NCI-H2081 (cell line): ENCODE measurements at regions not wholly inside any gene's neighbourhood (a gene's known extent, or its start where the extent isn't known, plus 50 kb on each side); places are given as distances from the start of the nearest gene placed in this dataset.
"Not testable (repeated sequence)": the region's sequence is repeated elsewhere in the genome, so short reads cannot be mapped to it uniquely, and the experiment has no call there.

ENCODE experiments used
- DNase-seq, 2 experiments: peaks; one replicate each; lab custom pipeline; 2025; lab: John Stamatoyannopoulos, UW

DNA sequence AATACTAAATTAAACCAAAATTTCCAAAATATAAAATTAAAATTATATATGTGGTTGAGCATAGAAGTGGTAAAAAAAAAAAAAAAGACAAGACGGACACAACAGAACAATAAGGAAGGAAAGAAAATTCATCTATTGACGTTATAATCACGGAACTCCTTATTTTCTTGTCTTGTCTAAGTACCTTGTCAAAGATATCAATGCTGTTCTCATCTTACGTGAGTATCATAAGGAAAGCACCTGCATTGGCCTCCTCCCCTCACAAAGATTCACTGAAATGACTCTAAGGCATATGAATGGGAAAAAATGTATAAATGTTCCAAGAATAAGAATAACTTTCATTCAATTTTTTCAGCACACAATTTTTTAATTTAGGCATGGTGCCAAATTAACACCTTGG, 135.4 kb downstream of the PPP1R3A start:
- no peak for DNase-seq

DNA sequence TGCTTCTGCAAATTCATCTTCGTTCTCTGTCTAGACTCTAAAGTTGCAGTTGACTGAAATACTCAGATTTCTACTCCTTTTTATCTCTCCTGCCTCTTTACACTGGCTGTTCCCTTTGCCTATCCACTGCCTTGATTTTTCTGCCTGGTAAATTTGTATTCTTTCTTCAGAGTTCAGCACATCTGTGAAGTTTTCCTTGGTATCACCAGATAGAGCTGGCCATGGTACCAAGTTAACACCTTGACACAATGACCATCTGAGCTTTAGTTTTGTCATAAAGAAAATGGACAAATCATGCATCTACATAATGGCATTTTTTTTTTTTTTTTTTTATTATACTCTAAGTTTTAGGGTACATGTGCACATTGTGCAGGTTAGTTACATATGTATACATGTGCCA, 143.0 kb downstream of the PPP1R3A start:
- DNase-seq, result no peak

- DNase-seq, result no peak
These were observed 143.4 kb downstream of the PPP1R3A start for GRCh38 chr7:113775401-113775800.

- DNase-seq, result peak; percentile 71 to 80
These were observed 144.5 kb downstream of the PPP1R3A start for GRCh38 chr7:113774182-113774807.

DNA sequence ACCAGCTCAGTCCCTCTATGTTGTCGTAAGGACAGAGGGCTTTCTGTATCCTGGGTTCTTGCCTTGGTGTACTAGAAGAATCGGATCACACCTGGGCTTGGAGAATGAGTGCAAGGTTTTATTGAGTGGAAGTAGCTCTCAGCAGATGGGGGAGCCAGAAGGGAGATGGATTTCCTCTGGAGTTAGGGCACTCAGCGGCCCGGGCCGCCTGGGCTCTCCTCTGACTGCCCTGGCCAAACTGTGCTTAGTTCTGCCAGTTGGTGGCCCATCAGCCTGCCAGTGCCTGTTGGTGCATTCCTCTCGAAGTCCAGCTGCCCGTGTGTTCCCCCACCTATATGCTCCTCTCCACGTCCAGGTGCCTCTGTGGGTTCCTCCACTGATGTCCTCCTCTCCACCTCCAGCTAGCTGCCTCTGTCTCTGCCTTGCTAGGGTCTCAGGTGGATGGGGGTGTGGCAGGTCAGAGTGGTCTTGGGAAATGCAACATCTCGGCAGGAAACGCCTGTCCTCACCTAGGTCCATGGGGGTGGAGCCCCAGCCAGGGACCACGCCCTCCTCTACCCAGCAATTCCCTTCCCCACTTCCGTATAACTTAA, 148.6 kb downstream of the PPP1R3A start:
- DNase-seq, result no peak

DNA sequence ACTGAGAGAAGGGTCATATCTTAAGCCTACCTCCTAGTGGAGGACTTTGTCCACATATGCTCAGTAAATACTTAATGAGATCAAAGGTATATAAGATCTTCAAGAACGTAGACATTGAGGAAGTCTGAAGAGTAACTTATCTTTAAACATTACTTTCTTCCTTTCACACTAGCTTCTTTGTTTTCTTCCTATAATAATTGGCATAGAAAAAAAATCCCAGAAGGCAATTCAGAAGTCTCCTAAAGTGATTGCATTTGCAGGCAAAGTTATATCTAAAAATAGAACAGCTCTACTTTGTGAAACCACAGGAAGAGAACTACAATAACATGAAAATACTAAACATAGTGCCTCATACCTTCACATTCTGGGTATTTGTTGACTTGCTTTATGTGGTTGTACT, 150.4 kb downstream of the PPP1R3A start:
- no peak for DNase-seq

- no peak for DNase-seq
These were observed 154.3 kb downstream of the PPP1R3A start for GRCh38 chr7:113764401-113765035.

DNA sequence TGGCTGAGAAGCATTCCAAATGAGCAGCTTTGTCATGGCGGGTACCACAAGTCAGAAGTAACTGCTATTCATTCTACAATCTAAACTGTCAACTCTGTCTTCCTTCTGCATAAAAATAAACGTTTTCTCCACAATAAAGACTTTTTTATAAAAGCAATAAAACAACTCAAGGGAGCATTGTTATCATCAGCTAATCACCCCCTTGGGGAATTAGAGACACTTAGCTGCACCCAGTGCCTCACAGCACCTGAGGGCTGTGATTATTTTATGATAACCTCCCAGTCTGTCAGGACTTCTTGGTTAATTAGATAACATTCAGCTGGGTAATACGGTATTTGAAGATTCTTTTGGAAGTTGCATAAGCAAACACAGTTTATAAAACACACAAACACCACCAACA, 155.6 kb downstream of the PPP1R3A start:
- DNase-seq, result no peak

- DNase-seq, result no peak
These were observed 162.6 kb downstream of the PPP1R3A start for GRCh38 chr7:113756250-113756649.

- DNase-seq, result no peak
These were observed 166.1 kb downstream of the PPP1R3A start for GRCh38 chr7:113752689-113753088.

DNA sequence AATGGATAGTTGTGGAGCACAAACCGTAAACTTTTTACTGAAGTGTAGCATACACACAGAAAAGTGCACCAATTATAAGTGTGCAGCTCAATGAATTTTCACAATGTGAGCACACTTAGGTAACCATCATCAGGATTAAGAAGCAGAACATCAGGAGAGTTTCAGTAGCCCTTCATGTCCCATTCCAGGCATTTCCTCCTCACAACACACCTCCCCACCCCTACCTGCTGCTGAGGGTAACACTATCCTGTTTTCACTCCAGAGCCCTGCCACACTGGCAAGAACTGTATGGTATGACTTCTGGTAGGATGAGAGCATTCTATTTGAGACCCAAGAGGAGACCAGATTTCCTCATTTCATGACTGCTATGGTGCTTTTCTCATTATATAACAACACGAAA, 166.5 kb downstream of the PPP1R3A start:
- no peak for DNase-seq

DNA sequence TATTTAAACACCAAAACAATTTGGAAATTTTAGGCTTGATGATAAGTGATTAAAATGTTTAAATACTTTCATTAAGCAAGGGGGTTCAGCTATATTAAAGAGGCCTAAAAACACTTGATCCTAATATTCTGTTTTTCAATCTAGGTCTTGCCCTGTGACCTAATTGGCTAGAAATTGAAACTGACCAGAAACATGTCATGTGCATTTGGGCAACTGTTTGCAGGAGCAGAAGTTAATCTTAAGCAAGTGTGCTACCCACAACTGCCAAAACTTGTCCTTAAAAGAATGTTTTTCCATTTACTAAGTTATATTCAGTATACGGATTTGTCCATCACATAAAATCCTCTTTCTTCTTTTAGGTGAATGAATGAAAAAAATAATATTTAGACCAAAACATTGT, 167.3 kb downstream of the PPP1R3A start:
- no peak for DNase-seq

- DNase-seq, result not testable (repeated sequence)
These were observed 170.4 kb downstream of the PPP1R3A start for GRCh38 chr7:113748385-113748784.

DNA sequence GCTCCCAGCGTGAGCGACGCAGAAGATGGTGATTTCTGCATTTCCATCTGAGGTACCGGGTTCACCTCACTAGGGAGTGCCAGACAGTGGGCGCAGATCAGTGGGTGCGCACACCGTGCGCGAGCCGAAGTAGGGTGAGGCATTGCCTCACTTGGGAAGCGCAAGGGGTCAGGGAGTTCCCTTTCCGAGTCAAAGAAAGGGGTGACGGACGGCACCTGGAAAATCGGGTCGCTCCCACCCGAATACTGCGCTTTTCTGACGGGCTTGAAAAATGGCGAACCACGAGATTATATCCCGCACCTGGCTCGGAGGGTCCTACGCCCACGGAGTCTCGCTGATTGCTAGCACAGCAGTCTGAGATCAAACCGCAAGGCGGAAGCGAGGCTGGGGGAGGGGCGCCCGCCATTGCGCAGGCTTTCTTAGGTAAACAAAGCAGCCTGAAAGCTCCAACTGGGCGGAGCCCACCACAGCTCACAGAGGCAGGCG, 175.8 kb downstream of the PPP1R3A start:
- not testable (repeated sequence) for DNase-seq

DNA sequence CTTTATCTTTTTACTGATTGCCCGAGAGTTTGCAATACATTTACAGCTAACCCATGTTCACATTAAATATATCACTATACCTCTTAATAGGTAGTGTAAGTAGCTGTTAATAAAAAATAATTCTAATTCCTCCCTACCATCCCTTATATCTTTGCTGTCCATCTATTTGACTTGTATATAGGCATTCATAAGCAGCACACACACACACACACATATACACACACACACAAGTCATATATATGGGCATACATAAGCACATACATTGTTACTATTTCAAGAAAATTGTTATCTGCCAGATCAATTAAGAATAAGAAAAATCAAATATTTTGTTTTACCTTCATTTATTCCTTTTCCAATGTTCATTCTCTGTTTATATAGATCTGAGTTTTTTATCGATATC, 176.4 kb downstream of the PPP1R3A start:
- no peak for DNase-seq

GRCh38 chr7:113731571-113731970, 187.2 kb downstream of the PPP1R3A start:
- DNase-seq, result no peak

GRCh38 chr7:113730309-113730955, 188.4 kb downstream of the PPP1R3A start:
- DNase-seq, result no peak

- no peak for DNase-seq
These were observed 191.3 kb downstream of the PPP1R3A start for GRCh38 chr7:113727486-113727885.

DNA sequence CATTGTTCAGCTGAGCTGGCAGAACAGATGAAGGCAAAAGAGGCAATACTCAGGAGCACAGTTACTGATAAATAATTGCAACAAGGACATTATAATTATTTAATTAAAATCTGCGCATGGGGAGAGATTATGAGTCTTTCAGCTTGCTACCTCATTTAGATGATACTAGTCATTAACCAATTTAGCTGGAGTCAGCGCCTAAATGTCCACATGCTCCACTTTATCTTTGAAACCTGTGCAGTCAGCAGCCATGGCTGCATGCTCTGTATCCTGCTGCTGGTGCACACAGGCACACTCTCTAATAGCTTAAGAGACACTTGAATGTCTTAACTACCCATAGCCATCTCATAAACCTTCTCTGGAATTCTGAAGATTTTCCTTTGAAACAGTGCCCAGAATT, 196.8 kb downstream of the PPP1R3A start:
- DNase-seq, result no peak

DNA sequence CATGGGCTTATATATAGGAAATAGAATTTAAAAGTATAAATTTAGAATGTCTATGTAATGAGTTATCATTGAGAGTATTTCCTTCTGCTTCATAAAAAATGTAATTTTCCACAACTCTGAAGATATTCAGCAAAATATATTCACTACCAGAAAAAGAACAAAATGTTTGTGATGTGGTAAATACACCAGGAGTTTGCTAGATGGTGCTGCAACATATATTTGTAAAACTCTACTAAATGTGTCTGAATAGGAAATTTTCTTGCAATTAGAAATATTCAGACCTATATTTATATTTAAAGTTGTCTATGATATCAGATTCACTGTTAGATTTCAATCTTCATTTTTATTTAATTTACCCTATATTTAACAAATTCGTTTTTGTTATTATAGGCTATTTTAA, 201.1 kb downstream of the PPP1R3A start:
- no peak for DNase-seq

DNA sequence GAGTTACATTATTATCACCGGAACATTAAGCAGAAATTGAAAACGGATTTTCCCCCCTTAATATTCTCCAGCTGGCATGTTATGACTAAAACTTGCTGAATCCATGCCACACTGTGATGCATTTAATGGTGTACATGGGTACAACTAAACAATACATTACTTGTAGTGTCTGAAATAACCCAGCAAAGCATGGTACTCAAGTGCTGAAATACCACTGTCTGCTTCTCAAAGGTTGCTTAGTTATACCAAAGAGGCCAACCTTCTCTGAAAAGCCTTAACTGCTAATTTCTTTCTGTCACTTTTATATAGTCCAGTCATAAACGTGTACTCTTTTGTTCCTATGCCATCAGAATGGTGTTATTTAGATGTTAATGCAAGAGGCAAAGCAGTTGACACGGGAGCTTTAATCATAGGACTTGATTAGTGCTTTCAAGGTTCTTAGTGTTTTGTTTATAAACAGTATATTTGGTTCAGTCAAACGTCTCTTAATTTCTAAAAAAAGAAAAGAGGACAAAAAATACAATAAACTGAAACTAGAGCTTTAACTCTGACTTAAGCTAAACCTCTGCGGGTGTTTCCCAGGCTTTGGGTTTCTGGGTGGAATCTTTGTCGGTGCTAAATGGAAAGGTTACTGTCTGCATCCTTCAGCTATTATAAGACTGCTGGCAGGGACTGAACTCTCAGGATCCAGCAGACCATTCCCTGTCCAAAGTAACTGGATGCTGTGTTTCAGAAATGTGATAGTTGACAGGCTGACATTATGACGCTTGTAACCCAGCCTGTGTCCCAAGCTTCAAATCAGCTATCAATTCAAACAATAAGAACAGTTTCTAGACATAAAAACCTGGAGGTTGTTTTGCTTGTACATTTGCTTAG, 202.6 kb downstream of the PPP1R3A start:
- DNase-seq, result peak in 1 of 2 experiments; percentile 66

GRCh38 chr7:113715262-113715661, 203.5 kb downstream of the PPP1R3A start:
- no peak for DNase-seq
